ENCODE measurements at regions not wholly inside any gene's neighbourhood (a gene's known extent, or its start where the extent isn't known, plus 50 kb on each side); places are given as distances from the start of the nearest gene placed in this dataset.

- TF ChIP-seq, protein P1, sequence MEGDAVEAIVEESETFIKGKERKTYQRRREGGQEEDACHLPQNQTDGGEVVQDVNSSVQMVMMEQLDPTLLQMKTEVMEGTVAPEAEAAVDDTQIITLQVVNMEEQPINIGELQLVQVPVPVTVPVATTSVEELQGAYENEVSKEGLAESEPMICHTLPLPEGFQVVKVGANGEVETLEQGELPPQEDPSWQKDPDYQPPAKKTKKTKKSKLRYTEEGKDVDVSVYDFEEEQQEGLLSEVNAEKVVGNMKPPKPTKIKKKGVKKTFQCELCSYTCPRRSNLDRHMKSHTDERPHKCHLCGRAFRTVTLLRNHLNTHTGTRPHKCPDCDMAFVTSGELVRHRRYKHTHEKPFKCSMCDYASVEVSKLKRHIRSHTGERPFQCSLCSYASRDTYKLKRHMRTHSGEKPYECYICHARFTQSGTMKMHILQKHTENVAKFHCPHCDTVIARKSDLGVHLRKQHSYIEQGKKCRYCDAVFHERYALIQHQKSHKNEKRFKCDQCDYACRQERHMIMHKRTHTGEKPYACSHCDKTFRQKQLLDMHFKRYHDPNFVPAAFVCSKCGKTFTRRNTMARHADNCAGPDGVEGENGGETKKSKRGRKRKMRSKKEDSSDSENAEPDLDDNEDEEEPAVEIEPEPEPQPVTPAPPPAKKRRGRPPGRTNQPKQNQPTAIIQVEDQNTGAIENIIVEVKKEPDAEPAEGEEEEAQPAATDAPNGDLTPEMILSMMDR (IDR thresholded peaks at IDR 0.05) = no peak
- no peak for TF ChIP-seq POLR2AphosphoS5 (IDR thresholded peaks at IDR 0.05)
- TF ChIP-seq EP300 (IDR thresholded peaks at IDR 0.05) = no peak
- TF ChIP-seq POLR2A (IDR thresholded peaks at IDR 0.05) = no peak
- Histone ChIP-seq H3K4me3 (no peak overlapping the region), H3K9me3 (no peaks in the 10 kb centered on the region), H3K36me3 (no peaks in the 10 kb centered on the region), H3K4me1 (no peaks in the 10 kb centered on the region), H3K27ac (no peak overlapping the region), H3K27me3 (no peaks in the 10 kb centered on the region)
- intact Hi-C loops (cut with DNase I) = no loop called here
- DNase-seq = no peak
- 21 to 53% methylated on average over 2 of the region's 2 CpGs for WGBS, 2 donors
Measured at GRCh38 chr2:146821836-146822316, 1023.0 kb upstream of the ACVR2A start.

- Histone ChIP-seq H3K27me3 (no peaks in the 10 kb centered on the region), H3K9me3 (no peaks in the 10 kb centered on the region), H3K4me1 (no peaks in the 10 kb centered on the region), H3K27ac (no peak overlapping the region), H3K36me3 (no peaks in the 10 kb centered on the region), H3K4me3 (no peak overlapping the region)
- intact Hi-C loops (cut with DNase I) = no loop called here
- 85% methylated on average over 3 of the region's 3 CpGs for WGBS, 2 donors
- DNase-seq = no peak
- TF ChIP-seq POLR2AphosphoS5 (IDR thresholded peaks at IDR 0.05) (no peak), POLR2A (IDR thresholded peaks at IDR 0.05) (no peak), EP300 (IDR thresholded peaks at IDR 0.05) (no peak)
- TF ChIP-seq, protein P1 (IDR thresholded peaks at IDR 0.05) = no peak
Measured at GRCh38 chr2:146820672-146821071, 1024.2 kb upstream of the ACVR2A start.

DNA sequence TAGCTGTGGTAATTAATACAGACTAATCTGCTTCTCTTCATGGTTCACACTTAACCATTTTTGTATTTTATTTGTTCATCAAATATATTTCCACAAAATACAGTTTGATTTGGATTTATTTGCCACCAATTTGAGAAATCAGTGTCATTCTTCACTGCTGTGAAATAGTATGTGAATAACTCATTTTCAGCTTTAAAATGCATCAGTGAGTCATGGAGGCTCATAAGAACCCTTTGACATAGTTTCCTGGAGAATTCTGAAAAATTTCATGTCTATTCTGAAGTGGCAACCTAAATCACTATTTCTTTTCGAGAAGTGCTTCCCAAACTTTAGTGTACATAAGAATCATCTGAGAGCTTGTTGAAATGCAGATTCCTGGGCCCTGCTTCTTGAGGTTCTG, 1026.7 kb upstream of the ACVR2A start:
- Histone ChIP-seq H3K27me3 (no peaks in the 10 kb centered on the region), H3K4me3 (no peak overlapping the region), H3K36me3 (no peaks in the 10 kb centered on the region), H3K4me1 (no peaks in the 10 kb centered on the region), H3K9me3 (no peaks in the 10 kb centered on the region), H3K27ac (no peak overlapping the region)
- no peak for DNase-seq
- TF ChIP-seq EP300 (IDR thresholded peaks at IDR 0.05) = no peak
- TF ChIP-seq, protein P1 (IDR thresholded peaks at IDR 0.05) = no peak
- TF ChIP-seq POLR2AphosphoS5 (IDR thresholded peaks at IDR 0.05) = no peak
- no peak for TF ChIP-seq POLR2A (IDR thresholded peaks at IDR 0.05)
- WGBS, 2 donors = 65 to 84% methylated on average over 1 of the region's 1 CpG
- intact Hi-C loops (cut with DNase I) = no loop called here

GRCh38 chr2:146817613-146818012, 1027.2 kb upstream of the ACVR2A start:
- Histone ChIP-seq H3K9me3 (no peaks in the 10 kb centered on the region), H3K4me1 (no peaks in the 10 kb centered on the region), H3K4me3 (no peak overlapping the region), H3K36me3 (no peaks in the 10 kb centered on the region), H3K27ac (no peak overlapping the region), H3K27me3 (no peaks in the 10 kb centered on the region)
- TF ChIP-seq POLR2AphosphoS5 (IDR thresholded peaks at IDR 0.05) (no peak), EP300 (IDR thresholded peaks at IDR 0.05) (no peak), POLR2A (IDR thresholded peaks at IDR 0.05) (no peak)
- TF ChIP-seq, protein P1 (IDR thresholded peaks at IDR 0.05) = no peak
- DNase-seq = no peak
- WGBS, 2 donors = 79 to 86% methylated on average over 1 of the region's 1 CpG
- intact Hi-C loops (cut with DNase I) = no loop called here

DNA sequence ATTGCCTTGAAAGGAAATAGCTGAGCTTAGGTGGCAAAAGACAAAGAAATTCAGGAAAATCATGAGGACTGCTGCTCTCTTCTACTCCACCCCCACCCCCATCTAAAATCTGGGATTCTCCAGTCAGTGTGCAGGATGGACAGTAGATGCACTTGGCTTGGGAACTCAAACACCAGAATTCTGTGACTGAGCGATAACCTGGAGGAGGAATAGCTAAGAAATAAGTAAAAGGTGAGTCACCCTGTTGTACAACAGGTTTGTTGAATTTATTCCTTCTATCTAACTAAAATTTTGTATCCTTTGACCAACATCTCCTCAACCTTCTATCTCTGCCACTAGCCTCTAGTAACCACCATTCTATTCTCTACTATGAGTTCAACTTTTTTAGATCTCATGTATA, 1029.9 kb upstream of the ACVR2A start:
- Histone ChIP-seq H3K4me1 (no peaks in the 10 kb centered on the region), H3K27ac (no peak overlapping the region), H3K4me3 (no peak overlapping the region), H3K9me3 (no peaks in the 10 kb centered on the region), H3K27me3 (no peaks in the 10 kb centered on the region), H3K36me3 (no peaks in the 10 kb centered on the region)
- no peak for TF ChIP-seq POLR2AphosphoS5 (IDR thresholded peaks at IDR 0.05)
- intact Hi-C loops (cut with DNase I) = no loop called here
- no peak for DNase-seq
- WGBS, 2 donors = 93 to 94% methylated on average over 1 of the region's 1 CpG

Measured in sigmoid colon (tissue), 6 donors.